ENCODE measurements at regions not wholly inside any gene's neighbourhood (a gene's known extent, or its start where the extent isn't known, plus 50 kb on each side); places are given as distances from the start of the nearest gene placed in this dataset.

GRCh38 chr5:29238115-29238514 lies 1955.4 kb upstream of the CDH6 start:
- H3K9me3 ChIP-seq = no peaks in the 10 kb centered on the region
- intact Hi-C loops (cut with DNase I) = no loop called here
- no peaks in the 10 kb centered on the region for H3K4me1 ChIP-seq (ENCODE audit: insufficient read depth)
- no peak for DNase-seq
- no peaks in the 10 kb centered on the region for H3K27me3 ChIP-seq
- TF ChIP-seq CTCF (IDR thresholded peaks at IDR 0.05) (no peak), EP300 (IDR thresholded peaks at IDR 0.05) (no peak), POLR2A (IDR thresholded peaks at IDR 0.05) (no peak)
- 50 to 53% (median 53%) methylated on average over 1 of the region's 1 CpG for WGBS, 3 donors
- H3K36me3 ChIP-seq = no peaks in the 10 kb centered on the region
- H3K4me3 ChIP-seq = no peak overlapping the region
- H3K27ac ChIP-seq = no peak overlapping the region

GRCh38 chr5:29231154-29231553 lies 1962.3 kb upstream of the CDH6 start:
- WGBS, 3 donors = 69 to 72% (median 70%) methylated on average over 1 of the region's 1 CpG
- H3K9me3 ChIP-seq = no peaks in the 10 kb centered on the region
- no peak overlapping the region for H3K27ac ChIP-seq
- no peaks in the 10 kb centered on the region for H3K4me1 ChIP-seq (ENCODE audit: insufficient read depth)
- no peaks in the 10 kb centered on the region for H3K27me3 ChIP-seq
- TF ChIP-seq POLR2A (IDR thresholded peaks at IDR 0.05) = no peak
- TF ChIP-seq CTCF (IDR thresholded peaks at IDR 0.05) = no peak
- no peak for TF ChIP-seq EP300 (IDR thresholded peaks at IDR 0.05)
- intact Hi-C loops (cut with DNase I) = no loop called here
- no peaks in the 10 kb centered on the region for H3K36me3 ChIP-seq
- H3K4me3 ChIP-seq = no peak overlapping the region
- no peak for DNase-seq

GRCh38 chr5:29230591-29230990 lies 1962.9 kb upstream of the CDH6 start:
- 62 to 76% (median 67%) methylated on average over 3 of the region's 3 CpGs for WGBS, 3 donors
- Histone ChIP-seq H3K4me1 (ENCODE audit: insufficient read depth) (no peaks in the 10 kb centered on the region), H3K9me3 (no peaks in the 10 kb centered on the region), H3K36me3 (no peaks in the 10 kb centered on the region), H3K4me3 (no peak overlapping the region), H3K27ac (no peak overlapping the region), H3K27me3 (no peaks in the 10 kb centered on the region)
- intact Hi-C loops (cut with DNase I) = no loop called here
- no peak for DNase-seq
- TF ChIP-seq CTCF (IDR thresholded peaks at IDR 0.05) (no peak), POLR2A (IDR thresholded peaks at IDR 0.05) (no peak), EP300 (IDR thresholded peaks at IDR 0.05) (no peak)

GRCh38 chr5:29229461-29229860 lies 1964.0 kb upstream of the CDH6 start:
- Histone ChIP-seq H3K4me3 (no peak overlapping the region), H3K4me1 (ENCODE audit: insufficient read depth) (no peaks in the 10 kb centered on the region), H3K27ac (no peak overlapping the region), H3K36me3 (no peaks in the 10 kb centered on the region), H3K27me3 (no peaks in the 10 kb centered on the region), H3K9me3 (no peaks in the 10 kb centered on the region)
- DNase-seq = no peak
- intact Hi-C loops (cut with DNase I) = no loop called here
- TF ChIP-seq EP300 (IDR thresholded peaks at IDR 0.05) (no peak), CTCF (IDR thresholded peaks at IDR 0.05) (no peak), POLR2A (IDR thresholded peaks at IDR 0.05) (no peak)
- WGBS, 3 donors = 52 to 74% (median 67%) methylated on average over 2 of the region's 2 CpGs

- Histone ChIP-seq H3K9me3 (no peaks in the 10 kb centered on the region), H3K4me3 (no peak overlapping the region), H3K27me3 (no peaks in the 10 kb centered on the region), H3K36me3 (no peaks in the 10 kb centered on the region), H3K4me1 (ENCODE audit: insufficient read depth) (no peaks in the 10 kb centered on the region), H3K27ac (no peak overlapping the region)
- intact Hi-C loops (cut with DNase I) = no loop called here
- TF ChIP-seq EP300 (IDR thresholded peaks at IDR 0.05) = no peak
- no peak for TF ChIP-seq CTCF (IDR thresholded peaks at IDR 0.05)
- TF ChIP-seq POLR2A (IDR thresholded peaks at IDR 0.05) = no peak
- no peak for DNase-seq
Observed at GRCh38 chr5:29218138-29218537, 1975.3 kb upstream of the CDH6 start.

Measured in ovary (tissue), 7 donors.